H1 (cell line): ENCODE measurements at regions not wholly inside any gene's neighbourhood (a gene's known extent, or its start where the extent isn't known, plus 50 kb on each side); places are given as distances from the start of the nearest gene placed in this dataset.

Source experiments
- CTCF ChIA-PET: fragments of 300-600 bp; sonication (Branson Sonifier 250); formaldehyde crosslinking; loops from one replicate; lab custom pipeline; 2021; ENCODE audit not compliant: partially characterized antibody; lab: Charles Lee
- POLR2A ChIA-PET: fragments of 300-600 bp; sonication (Branson Sonifier 250); formaldehyde crosslinking; loops from one replicate; lab custom pipeline; 2021; ENCODE audit warnings: inconsistent platforms; ENCODE audit not compliant: partially characterized antibody; lab: Charles Lee
- DNase-seq, 2 experiments: peaks; one replicate each; pipeline versions ENCODE4 v3.0.0 to v3.0.0-alpha.2; 2010 to 2022; ENCODE audit warnings: low spot score in 2 of 2, low read depth in 1 of 2, mixed read lengths in 1 of 2
- FAIRE-seq: peaks from 2 replicates; lab custom pipeline; 2011; peaks lifted over from hg19 to GRCh38; lab: Jason Lieb, UNC
- H2AFZ ChIP-seq: 2 replicates; pipeline ENCODE4 v1.8.1; 2012; ENCODE audit warnings: low read length, inconsistent platforms
- H2AK5ac ChIP-seq: 2 replicates; pipeline ENCODE4 v1.6.1; 2013; ENCODE audit warnings: low read depth, low read length
- H2BK120ac ChIP-seq: replicated peaks from 2 replicates; pipeline ENCODE3; 2013; ENCODE audit warnings: low read depth, low read length, inconsistent platforms
- H2BK12ac ChIP-seq: 2 replicates; pipeline ENCODE4 v1.6.1; 2013; ENCODE audit warnings: low read depth, low read length
- H2BK15ac ChIP-seq: 2 replicates; pipeline ENCODE4 v1.6.1; 2013; ENCODE audit warnings: low read length
- H2BK20ac ChIP-seq: 2 replicates; pipeline ENCODE4 v1.6.1; 2013; ENCODE audit warnings: low read length
- H2BK5ac ChIP-seq: 2 replicates; pipeline ENCODE4 v1.6.1; 2013; ENCODE audit warnings: low read depth, low read length
- H3K14ac ChIP-seq: 2 replicates; pipeline ENCODE4 v1.6.1; 2013; ENCODE audit warnings: inconsistent platforms; ENCODE audit not compliant: insufficient read length
- H3K18ac ChIP-seq: 2 replicates; pipeline ENCODE4 v1.6.1; 2013; ENCODE audit warnings: low read length; ENCODE audit errors: extremely low read depth
- H3K23ac ChIP-seq: 2 replicates; pipeline ENCODE4 v1.6.1; 2013; ENCODE audit warnings: inconsistent platforms; ENCODE audit not compliant: insufficient read length
- H3K23me2 ChIP-seq: 2 replicates; pipeline ENCODE4 v1.6.1; 2013; ENCODE audit warnings: low read depth, low read length
- H3K27ac ChIP-seq: 2 replicates; pipeline ENCODE4 v1.6.1; 2011; ENCODE audit warnings: low read depth, low read length, inconsistent platforms
- H3K27me3 ChIP-seq, 4 experiments: replicated peaks in 1 of 4; 1 replicate in 1 of 4; 2 replicates in 3 of 4; pipeline versions ENCODE4 v1.6.1 to v1.8.1; 2011 to 2013; ENCODE audit warnings: low read length in 3 of 4, mild to moderate bottlenecking in 3 of 4, inconsistent platforms in 2 of 4, mixed read lengths in 2 of 4, moderate library complexity in 1 of 4; ENCODE audit not compliant: control insufficient read depth in 3 of 4, insufficient read depth in 3 of 4; ENCODE audit errors: extremely low read depth in 1 of 4
- H3K36me3 ChIP-seq, 4 experiments: 2 replicates each; pipeline versions ENCODE4 v1.6.1 to v1.8.1; 2011 to 2013; ENCODE audit warnings: mild to moderate bottlenecking in 4 of 4, low read length in 3 of 4, moderate library complexity in 2 of 4, control low read depth in 1 of 4, inconsistent platforms in 1 of 4; ENCODE audit not compliant: insufficient read depth in 4 of 4, control insufficient read depth in 2 of 4
- H3K4ac ChIP-seq: replicated peaks from 2 replicates; pipeline ENCODE3; 2013; ENCODE audit warnings: low read length, low read depth, mixed read lengths, inconsistent platforms; ENCODE audit not compliant: insufficient read length
- H3K4me1 ChIP-seq, 4 experiments: replicated peaks in 1 of 4; 1 replicate in 1 of 4; 2 replicates in 3 of 4; pipeline versions ENCODE4 v1.6.1 to v1.8.1; 2011 to 2013; ENCODE audit warnings: low read length in 3 of 4, inconsistent platforms in 2 of 4, mixed read lengths in 1 of 4; ENCODE audit not compliant: insufficient read depth in 4 of 4, control insufficient read depth in 3 of 4
- H3K4me2 ChIP-seq, 2 experiments: 2 replicates each; pipeline versions ENCODE4 v1.6.1 to v1.8.1; 2011 to 2013; ENCODE audit warnings: low read depth in 2 of 2, low read length in 2 of 2, control low read depth in 1 of 2, inconsistent platforms in 1 of 2, mild to moderate bottlenecking in 1 of 2; ENCODE audit not compliant: insufficient read depth in 1 of 2
- H3K4me3 ChIP-seq, 4 experiments: fragments of 200-600, 300-600 bp in 1 of 4; sonication (generic), shearing (Covaris generic), sonication (Bioruptor Twin) in 1 of 4; 2 replicates each; pipeline versions ENCODE4 v1.5.1 to v1.8.1; 2011 to 2016; ENCODE audit warnings: low read length in 4 of 4, low read depth in 3 of 4, control low read depth in 2 of 4, inconsistent platforms in 2 of 4, mild to moderate bottlenecking in 2 of 4, mixed read lengths in 1 of 4, moderate library complexity in 1 of 4; ENCODE audit not compliant: insufficient read depth in 2 of 4; ENCODE audit errors: extremely low read depth in 1 of 4
- H3K56ac ChIP-seq: replicated peaks from 2 replicates; pipeline ENCODE3; 2013; ENCODE audit warnings: low read depth, mild to moderate bottlenecking, mixed read lengths, low read length, inconsistent platforms; ENCODE audit not compliant: insufficient read length
- H3K79me1 ChIP-seq: 2 replicates; pipeline ENCODE4 v1.6.1; 2013; ENCODE audit warnings: low read depth, low read length, control low read depth
- H3K79me2 ChIP-seq, 2 experiments: 2 replicates each; pipeline versions ENCODE4 v1.6.1 to v1.8.1; 2012 to 2013; ENCODE audit warnings: low read length in 2 of 2, mild to moderate bottlenecking in 2 of 2, inconsistent platforms in 1 of 2; ENCODE audit not compliant: insufficient read depth in 2 of 2, control insufficient read depth in 1 of 2
- H3K9ac ChIP-seq, 4 experiments: replicated peaks in 1 of 4; 1 replicate in 1 of 4; 2 replicates in 3 of 4; pipeline versions ENCODE4 v1.6.1 to v1.8.1; 2011 to 2013; ENCODE audit warnings: low read depth in 3 of 4, low read length in 3 of 4, control low read depth in 2 of 4, mild to moderate bottlenecking in 2 of 4, moderate library complexity in 2 of 4, inconsistent platforms in 1 of 4; ENCODE audit errors: extremely low read depth in 1 of 4
- H3K9me3 ChIP-seq, 2 experiments: 2 replicates each; pipeline versions ENCODE4 v1.6.1 to v1.8.1; 2012 to 2013; ENCODE audit warnings: mild to moderate bottlenecking in 2 of 2, moderate library complexity in 2 of 2, control low read depth in 1 of 2, inconsistent platforms in 1 of 2, low read depth in 1 of 2, low read length in 1 of 2, mixed read lengths in 1 of 2; ENCODE audit not compliant: insufficient read depth in 2 of 2
- H4K20me1 ChIP-seq, 2 experiments: replicated peaks in 1 of 2; 2 replicates each; pipeline versions ENCODE3 to v1.8.1; 2011 to 2013; ENCODE audit warnings: inconsistent platforms in 2 of 2, low read length in 2 of 2, mild to moderate bottlenecking in 1 of 2; ENCODE audit not compliant: insufficient read depth in 2 of 2, control insufficient read depth in 1 of 2
- H4K5ac ChIP-seq: 2 replicates; pipeline ENCODE4 v1.6.1; 2013; ENCODE audit warnings: low read length, low read depth, mixed read lengths, inconsistent platforms; ENCODE audit not compliant: insufficient read length
- H4K8ac ChIP-seq: 2 replicates; pipeline ENCODE4 v1.8.0; 2013; ENCODE audit warnings: mild to moderate bottlenecking, moderate library complexity, low read length, inconsistent platforms; ENCODE audit not compliant: insufficient read depth; ENCODE audit errors: extremely low read depth
- H4K91ac ChIP-seq: replicated peaks from 2 replicates; pipeline ENCODE3; 2013; ENCODE audit warnings: low read length, mixed read lengths, inconsistent platforms; ENCODE audit not compliant: insufficient read length
- ASH2L ChIP-seq: fragments of 200-600, 300-600 bp; sonication (generic); IDR thresholded peaks from one replicate; pipeline ENCODE4 v1.7.1; 2017; ENCODE audit warnings: low read length
- BACH1 ChIP-seq: IDR thresholded peaks from 2 replicates; pipeline ENCODE4 v1.6.1; 2012; ENCODE audit warnings: low read length, improper control_type of control experiment
- CHD1 ChIP-seq: IDR thresholded peaks from 2 replicates; pipeline ENCODE4 v1.6.1; 2012; ENCODE audit warnings: low read depth, low read length, improper control_type of control experiment
- CTBP2 ChIP-seq: IDR thresholded peaks from 2 replicates; pipeline ENCODE4 v1.7.0; 2011; ENCODE audit warnings: borderline replicate concordance, mild to moderate bottlenecking, moderate library complexity, mixed read lengths, low read length; ENCODE audit not compliant: insufficient read depth, insufficient read length
- EZH2 ChIP-seq: fragments of 200-600 bp; sonication (generic); IDR thresholded peaks from 2 replicates; pipeline ENCODE4 v1.7.1; 2012; ENCODE audit warnings: low read depth, mild to moderate bottlenecking, moderate library complexity, low read length, inconsistent platforms; ENCODE audit not compliant: severe bottlenecking
- FOSL1 ChIP-seq: IDR thresholded peaks from 2 replicates; pipeline ENCODE4 v1.6.1; 2011; ENCODE audit warnings: mild to moderate bottlenecking, low read depth, low read length, moderate library complexity; ENCODE audit not compliant: insufficient read depth
- GTF2F1 ChIP-seq: IDR thresholded peaks from 2 replicates; pipeline ENCODE4 v1.6.1; 2012; ENCODE audit warnings: low read depth, low read length, improper control_type of control experiment, borderline replicate concordance
- HDAC2 ChIP-seq, 2 experiments: fragments of 300-600 bp in 1 of 2; sonication (generic) in 1 of 2; IDR thresholded peaks; 2 replicates each; pipeline ENCODE4 v1.6.1; 2011 to 2012; ENCODE audit warnings: low read depth in 2 of 2, low read length in 2 of 2, mild to moderate bottlenecking in 2 of 2, moderate library complexity in 2 of 2, borderline replicate concordance in 1 of 2, inconsistent platforms in 1 of 2
- KDM1A ChIP-seq: fragments of 200-600, 300-600 bp; sonication (generic); IDR thresholded peaks from 2 replicates; pipeline ENCODE4 v1.7.1; 2016; ENCODE audit warnings: mild to moderate bottlenecking, low read length, borderline replicate concordance
- POLR2A ChIP-seq, 2 experiments: IDR thresholded peaks; 1 replicate in 1 of 2; 2 replicates in 1 of 2; pipeline ENCODE4 v1.6.1; 2011; ENCODE audit warnings: low read depth in 2 of 2, low read length in 2 of 2, mild to moderate bottlenecking in 2 of 2; ENCODE audit errors: control extremely low read depth in 1 of 2
- RFX5 ChIP-seq: IDR thresholded peaks from 2 replicates; pipeline ENCODE4 v1.6.1; 2011; ENCODE audit warnings: low read depth, low read length, improper control_type of control experiment, borderline replicate concordance
- RNF2 ChIP-seq: fragments of 200-900, 300-1000 bp; sonication (generic); IDR thresholded peaks from 2 replicates; pipeline ENCODE4 v1.7.1; 2016; ENCODE audit warnings: borderline replicate concordance, low read depth, mild to moderate bottlenecking, antibody characterized with exemption, low read length; ENCODE audit not compliant: poor library complexity, severe bottlenecking; ENCODE audit errors: missing control alignments
- SAP30 ChIP-seq: fragments of 300-600 bp; sonication (generic); IDR thresholded peaks from 2 replicates; pipeline ENCODE4 v1.7.1; 2012; ENCODE audit warnings: low read length, moderate library complexity, mild to moderate bottlenecking, inconsistent platforms; ENCODE audit not compliant: insufficient read depth, insufficient replicate concordance
- TAF1 ChIP-seq: IDR thresholded peaks from 2 replicates; pipeline ENCODE4 v1.6.1; 2011; ENCODE audit warnings: mild to moderate bottlenecking, low read depth, low read length
- ZNF274 ChIP-seq: IDR thresholded peaks from 2 replicates; pipeline ENCODE4 v1.7.0; 2012; ENCODE audit warnings: low read length, borderline replicate concordance; ENCODE audit errors: extremely low read depth
- WGBS, 2 experiments: shearing (Covaris generic) in 1 of 2; methylation state at CpG; one replicate each; pipeline versions ENCODE4 v1.1.6 to v1.1.7; 2013 to 2015; ENCODE audit warnings: low lambda C conversion rate in 2 of 2, mixed read lengths in 2 of 2, inconsistent platforms in 1 of 2, low coverage in 1 of 2, missing lambda C conversion rate in 1 of 2; ENCODE audit not compliant: insufficient replicate concordance in 2 of 2, insufficient coverage in 1 of 2, insufficient read length in 1 of 2; ENCODE audit errors: extremely low coverage in 1 of 2, missing lambda C conversion rate in 1 of 2; 5-methylcytosine and 5-hydroxymethylcytosine counted together

- Histone ChIP-seq H3K4me3 (no peak overlapping the region), H2BK120ac (no peak overlapping the region), H3K23me2 (no peaks in the 10 kb centered on the region), H3K18ac (no peak overlapping the region), H3K23ac (no peak overlapping the region), H2BK5ac (no peak overlapping the region), H3K56ac (no peak overlapping the region), H3K27ac (no peak overlapping the region), H4K8ac (no peak overlapping the region), H3K27me3 (no peaks in the 10 kb centered on the region), H3K14ac (no peak overlapping the region), H3K4me1 (no peaks in the 10 kb centered on the region), H2BK12ac (no peak overlapping the region), H4K5ac (no peak overlapping the region), H3K9ac (no peak overlapping the region), H3K79me2 (no peaks in the 10 kb centered on the region), H4K91ac (no peak overlapping the region), H2AFZ (no peak overlapping the region), H2BK20ac (no peak overlapping the region), H3K4me2 (no peak overlapping the region), H3K4ac (no peak overlapping the region), H3K36me3 (no peaks in the 10 kb centered on the region), H3K9me3 (no peaks in the 10 kb centered on the region), H2AK5ac (no peak overlapping the region), H2BK15ac (no peak overlapping the region), H3K79me1 (no peaks in the 10 kb centered on the region), H4K20me1 (no peaks in the 10 kb centered on the region)
- ChIA-PET CTCF (interaction anchor here (1.0 to 2.0 kb wide), 2 partner anchors 11 to 17 kb away, joined by 3 to 4 read pairs; no protein-coding TSS in a partner anchor), POLR2A (no interaction called here)
- no peak for DNase-seq
- WGBS, 2 experiments = 90% methylated on average over 4 of the region's 4 CpGs; no CpG with 5 or more reads in 1 of the 2 experiments
- FAIRE-seq = no peak
- TF ChIP-seq EZH2 = no peak
- TF ChIP-seq BACH1 = no peak
- no peak for TF ChIP-seq GTF2F1
- no peak for TF ChIP-seq KDM1A
- TF ChIP-seq FOSL1 = no peak
- TF ChIP-seq SAP30 = no peak
- no peak for TF ChIP-seq HDAC2 (IDR thresholded peaks at IDR 0.05; ENCODE audit: borderline replicate concordance in 1 of 2, low read depth in 2 of 2, low read length in 2 of 2)
- TF ChIP-seq RNF2 = no peak
- no peak for TF ChIP-seq TAF1
- no peak for TF ChIP-seq RFX5
- no peak for TF ChIP-seq POLR2A (IDR thresholded peaks at IDR 0.05; ENCODE audit: control extremely low read depth in 1 of 2, low read depth in 2 of 2, low read length in 2 of 2)
- TF ChIP-seq CHD1 = no peak
- no peak for TF ChIP-seq ASH2L
- no peak for TF ChIP-seq ZNF274
- TF ChIP-seq CTBP2 = no peak
Observed at GRCh38 chr7:50160206-50160605, 67.2 kb upstream of the ZPBP start.
